Lower leg skin (tissue), 4 donors: ENCODE measurements at regions not wholly inside any gene's neighbourhood (a gene's known extent, or its start where the extent isn't known, plus 50 kb on each side); places are given as distances from the start of the nearest gene placed in this dataset.

ENCODE experiments used
- DNase-seq, 2 donors: peaks; one replicate each; pipeline ENCODE4 v3.0.0-alpha.2; 2019; ENCODE audit warnings: low spot score in 2 of 2
- H3K4me3 ChIP-seq: fragments of 200-600 bp; sonication (generic); 2 replicates; pipeline ENCODE4 v1.5.1; 2017; ENCODE audit warnings: mild to moderate bottlenecking, low read depth; ENCODE audit not compliant: poor library complexity, severe bottlenecking
- POLR2A ChIP-seq, 2 donors: fragments of 450-650 bp; IDR thresholded peaks; one replicate each; pipeline ENCODE4 v1.6.1; 2016 to 2017; ENCODE audit warnings: antibody characterized with exemption in 2 of 2, mild to moderate bottlenecking in 1 of 2, moderate library complexity in 1 of 2
- WGBS, 2 donors: methylation state at CpG; one replicate each; pipeline ENCODE4 v1.1.5; 2018; 5-methylcytosine and 5-hydroxymethylcytosine counted together
- intact Hi-C: fragments of 100-400 bp; cut with DNase I; formaldehyde crosslinking; loops from one replicate; pipeline ENCODE4 v1.15.0; 2023; ENCODE audit warnings: low total_unique reads
- TF ChIP-seq, protein P1 (sequence below), 3 donors: fragments of 450-650 bp; IDR thresholded peaks; one replicate each; pipeline ENCODE4 v1.5.1; 2016; ENCODE audit warnings: antibody characterized with exemption in 3 of 3, mild to moderate bottlenecking in 3 of 3, moderate library complexity in 2 of 3

DNA sequence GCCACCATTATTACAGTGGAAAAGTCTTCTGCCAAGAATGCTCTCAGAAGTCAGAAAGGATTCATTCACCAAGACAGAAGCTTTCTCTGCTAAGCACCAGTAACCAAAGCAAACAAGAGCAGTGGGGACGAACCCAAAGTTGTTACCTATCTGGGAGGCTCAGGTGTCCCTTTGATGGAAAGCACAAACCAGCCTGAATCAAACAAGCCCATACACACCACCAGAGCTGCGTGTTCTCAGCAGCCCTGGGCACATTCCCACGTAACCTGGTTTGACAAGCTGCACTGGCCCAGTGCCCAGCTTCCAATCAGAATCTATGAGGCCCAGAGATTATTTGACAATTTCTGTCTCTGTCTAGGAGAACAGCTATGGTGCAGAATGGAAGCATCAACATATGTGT, 252.6 kb downstream of the ACTL7B start:
- TF ChIP-seq, protein P1, sequence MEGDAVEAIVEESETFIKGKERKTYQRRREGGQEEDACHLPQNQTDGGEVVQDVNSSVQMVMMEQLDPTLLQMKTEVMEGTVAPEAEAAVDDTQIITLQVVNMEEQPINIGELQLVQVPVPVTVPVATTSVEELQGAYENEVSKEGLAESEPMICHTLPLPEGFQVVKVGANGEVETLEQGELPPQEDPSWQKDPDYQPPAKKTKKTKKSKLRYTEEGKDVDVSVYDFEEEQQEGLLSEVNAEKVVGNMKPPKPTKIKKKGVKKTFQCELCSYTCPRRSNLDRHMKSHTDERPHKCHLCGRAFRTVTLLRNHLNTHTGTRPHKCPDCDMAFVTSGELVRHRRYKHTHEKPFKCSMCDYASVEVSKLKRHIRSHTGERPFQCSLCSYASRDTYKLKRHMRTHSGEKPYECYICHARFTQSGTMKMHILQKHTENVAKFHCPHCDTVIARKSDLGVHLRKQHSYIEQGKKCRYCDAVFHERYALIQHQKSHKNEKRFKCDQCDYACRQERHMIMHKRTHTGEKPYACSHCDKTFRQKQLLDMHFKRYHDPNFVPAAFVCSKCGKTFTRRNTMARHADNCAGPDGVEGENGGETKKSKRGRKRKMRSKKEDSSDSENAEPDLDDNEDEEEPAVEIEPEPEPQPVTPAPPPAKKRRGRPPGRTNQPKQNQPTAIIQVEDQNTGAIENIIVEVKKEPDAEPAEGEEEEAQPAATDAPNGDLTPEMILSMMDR (IDR thresholded peaks at IDR 0.05), result no peak
- TF ChIP-seq POLR2A (IDR thresholded peaks at IDR 0.05), result no peak
- peak; percentile 84 to 90 for DNase-seq
- intact Hi-C loops, result no loop called here
- 39 to 47% methylated on average over 3 of the region's 3 CpGs for WGBS, 2 donors
- H3K4me3 ChIP-seq, result no peak overlapping the region

DNA sequence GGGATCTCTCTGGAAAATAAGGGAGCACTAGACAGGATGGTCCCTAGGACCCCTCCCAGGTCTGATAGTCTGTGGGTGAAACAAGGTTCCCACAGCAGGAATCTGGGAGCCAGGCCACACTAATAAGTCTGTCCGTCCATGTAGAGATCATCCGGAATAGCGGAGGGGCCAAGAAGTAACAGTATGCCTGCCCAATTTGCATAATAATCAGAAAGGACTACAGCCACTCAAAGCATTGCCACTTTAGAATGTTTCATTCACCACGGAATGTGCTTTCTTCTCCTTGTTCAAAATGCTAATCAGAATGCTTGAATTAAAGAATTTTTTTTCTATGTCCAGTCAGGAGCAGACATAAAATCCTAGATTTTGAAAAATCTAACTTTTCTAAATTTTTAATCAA, 254.9 kb downstream of the ACTL7B start:
- H3K4me3 ChIP-seq, result no peak overlapping the region
- 93 to 94% methylated on average over 4 of the region's 4 CpGs for WGBS, 2 donors
- TF ChIP-seq, protein P1 (IDR thresholded peaks at IDR 0.05), result no peak
- TF ChIP-seq POLR2A (IDR thresholded peaks at IDR 0.05), result no peak
- intact Hi-C loops, result no loop called here
- DNase-seq, result no peak

DNA sequence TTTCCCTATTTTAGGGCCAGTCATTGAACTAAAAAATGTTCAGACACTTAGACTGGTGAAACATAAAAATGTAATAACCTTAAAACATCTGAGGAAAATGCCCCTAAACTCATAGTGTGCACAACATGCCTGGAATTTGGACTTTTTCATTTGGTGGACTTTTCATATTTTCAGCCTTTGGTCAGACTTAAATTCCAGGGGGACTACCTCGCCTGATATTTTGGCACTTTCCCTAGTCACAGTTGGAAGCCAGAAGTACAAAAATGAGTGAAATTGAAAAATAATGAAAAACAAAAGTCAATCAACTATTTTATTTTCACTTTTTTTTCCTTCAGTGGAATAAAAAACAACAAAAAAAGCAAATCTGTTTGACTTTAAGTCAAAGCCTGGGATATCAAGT, 256.2 kb downstream of the ACTL7B start:
- no peak for TF ChIP-seq POLR2A (IDR thresholded peaks at IDR 0.05)
- TF ChIP-seq, protein P1 (IDR thresholded peaks at IDR 0.05), result no peak
- WGBS, 2 donors, result 52% methylated on average over 1 of the region's 1 CpG
- DNase-seq, result no peak
- intact Hi-C loops, result no loop called here
- H3K4me3 ChIP-seq, result no peak overlapping the region

GRCh38 chr9:108591121-108591520, 264.7 kb downstream of the ACTL7B start:
- DNase-seq, result no peak
- TF ChIP-seq POLR2A (IDR thresholded peaks at IDR 0.05), result no peak
- TF ChIP-seq, protein P1 (IDR thresholded peaks at IDR 0.05), result no peak
- WGBS, 2 donors, result 94 to 100% methylated on average over 1 of the region's 1 CpG
- intact Hi-C loops, result no loop called here
- no peak overlapping the region for H3K4me3 ChIP-seq

- intact Hi-C loops, result no loop called here
- no peak overlapping the region for H3K4me3 ChIP-seq
- DNase-seq, result no peak
- 40 to 42% methylated on average over 3 of the region's 3 CpGs for WGBS, 2 donors
- TF ChIP-seq POLR2A (IDR thresholded peaks at IDR 0.05), result no peak
- TF ChIP-seq, protein P1 (IDR thresholded peaks at IDR 0.05), result no peak
Measured at GRCh38 chr9:108588246-108588645, 267.5 kb downstream of the ACTL7B start.

GRCh38 chr9:108586471-108587139, 269.2 kb downstream of the ACTL7B start:
- TF ChIP-seq POLR2A (IDR thresholded peaks at IDR 0.05), result no peak
- TF ChIP-seq, protein P1 (IDR thresholded peaks at IDR 0.05), result no peak
- WGBS, 2 donors, result 91 to 93% methylated on average over 1 of the region's 1 CpG
- intact Hi-C loops, result no loop called here
- no peak overlapping the region for H3K4me3 ChIP-seq
- no peak for DNase-seq
